ENCODE measurements at regions not wholly inside any gene's neighbourhood (a gene's known extent, or its start where the extent isn't known, plus 50 kb on each side); places are given as distances from the start of the nearest gene placed in this dataset.
"Not testable (repeated sequence)": the region's sequence is repeated elsewhere in the genome, so short reads cannot be mapped to it uniquely, and the experiment has no call there.

- TF ChIP-seq, protein P1, sequence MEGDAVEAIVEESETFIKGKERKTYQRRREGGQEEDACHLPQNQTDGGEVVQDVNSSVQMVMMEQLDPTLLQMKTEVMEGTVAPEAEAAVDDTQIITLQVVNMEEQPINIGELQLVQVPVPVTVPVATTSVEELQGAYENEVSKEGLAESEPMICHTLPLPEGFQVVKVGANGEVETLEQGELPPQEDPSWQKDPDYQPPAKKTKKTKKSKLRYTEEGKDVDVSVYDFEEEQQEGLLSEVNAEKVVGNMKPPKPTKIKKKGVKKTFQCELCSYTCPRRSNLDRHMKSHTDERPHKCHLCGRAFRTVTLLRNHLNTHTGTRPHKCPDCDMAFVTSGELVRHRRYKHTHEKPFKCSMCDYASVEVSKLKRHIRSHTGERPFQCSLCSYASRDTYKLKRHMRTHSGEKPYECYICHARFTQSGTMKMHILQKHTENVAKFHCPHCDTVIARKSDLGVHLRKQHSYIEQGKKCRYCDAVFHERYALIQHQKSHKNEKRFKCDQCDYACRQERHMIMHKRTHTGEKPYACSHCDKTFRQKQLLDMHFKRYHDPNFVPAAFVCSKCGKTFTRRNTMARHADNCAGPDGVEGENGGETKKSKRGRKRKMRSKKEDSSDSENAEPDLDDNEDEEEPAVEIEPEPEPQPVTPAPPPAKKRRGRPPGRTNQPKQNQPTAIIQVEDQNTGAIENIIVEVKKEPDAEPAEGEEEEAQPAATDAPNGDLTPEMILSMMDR (IDR thresholded peaks at IDR 0.05) = not testable (repeated sequence)
- not testable (repeated sequence) for TF ChIP-seq POLR2A (IDR thresholded peaks at IDR 0.05; ENCODE audit: low read length); EHMT2 (IDR thresholded peaks at IDR 0.05; ENCODE audit: low read depth); USF2 (IDR thresholded peaks at IDR 0.05); RAD21 (conservative IDR thresholded peaks at IDR 0.05 in 1 of 2, IDR thresholded peaks at IDR 0.05 in 1 of 2); ZNF302 (CRISPR knock-in tag; IDR thresholded peaks at IDR 0.05); EHF (CRISPR knock-in tag; IDR thresholded peaks at IDR 0.05); ESRRA (IDR thresholded peaks at IDR 0.05; ENCODE audit: borderline replicate concordance, low read length); MAZ (IDR thresholded peaks at IDR 0.05; ENCODE audit: borderline replicate concordance, low read depth, low read length); KDM1A (IDR thresholded peaks at IDR 0.05; ENCODE audit: low read depth); MYC (IDR thresholded peaks at IDR 0.05; ENCODE audit: borderline replicate concordance, low read length)
- TF ChIP-seq, protein P2, sequence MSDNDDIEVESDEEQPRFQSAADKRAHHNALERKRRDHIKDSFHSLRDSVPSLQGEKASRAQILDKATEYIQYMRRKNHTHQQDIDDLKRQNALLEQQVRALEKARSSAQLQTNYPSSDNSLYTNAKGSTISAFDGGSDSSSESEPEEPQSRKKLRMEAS (IDR thresholded peaks at IDR 0.05) = not testable (repeated sequence)
- TF ChIP-seq, protein P3, sequence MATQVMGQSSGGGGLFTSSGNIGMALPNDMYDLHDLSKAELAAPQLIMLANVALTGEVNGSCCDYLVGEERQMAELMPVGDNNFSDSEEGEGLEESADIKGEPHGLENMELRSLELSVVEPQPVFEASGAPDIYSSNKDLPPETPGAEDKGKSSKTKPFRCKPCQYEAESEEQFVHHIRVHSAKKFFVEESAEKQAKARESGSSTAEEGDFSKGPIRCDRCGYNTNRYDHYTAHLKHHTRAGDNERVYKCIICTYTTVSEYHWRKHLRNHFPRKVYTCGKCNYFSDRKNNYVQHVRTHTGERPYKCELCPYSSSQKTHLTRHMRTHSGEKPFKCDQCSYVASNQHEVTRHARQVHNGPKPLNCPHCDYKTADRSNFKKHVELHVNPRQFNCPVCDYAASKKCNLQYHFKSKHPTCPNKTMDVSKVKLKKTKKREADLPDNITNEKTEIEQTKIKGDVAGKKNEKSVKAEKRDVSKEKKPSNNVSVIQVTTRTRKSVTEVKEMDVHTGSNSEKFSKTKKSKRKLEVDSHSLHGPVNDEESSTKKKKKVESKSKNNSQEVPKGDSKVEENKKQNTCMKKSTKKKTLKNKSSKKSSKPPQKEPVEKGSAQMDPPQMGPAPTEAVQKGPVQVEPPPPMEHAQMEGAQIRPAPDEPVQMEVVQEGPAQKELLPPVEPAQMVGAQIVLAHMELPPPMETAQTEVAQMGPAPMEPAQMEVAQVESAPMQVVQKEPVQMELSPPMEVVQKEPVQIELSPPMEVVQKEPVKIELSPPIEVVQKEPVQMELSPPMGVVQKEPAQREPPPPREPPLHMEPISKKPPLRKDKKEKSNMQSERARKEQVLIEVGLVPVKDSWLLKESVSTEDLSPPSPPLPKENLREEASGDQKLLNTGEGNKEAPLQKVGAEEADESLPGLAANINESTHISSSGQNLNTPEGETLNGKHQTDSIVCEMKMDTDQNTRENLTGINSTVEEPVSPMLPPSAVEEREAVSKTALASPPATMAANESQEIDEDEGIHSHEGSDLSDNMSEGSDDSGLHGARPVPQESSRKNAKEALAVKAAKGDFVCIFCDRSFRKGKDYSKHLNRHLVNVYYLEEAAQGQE (IDR thresholded peaks at IDR 0.05) = not testable (repeated sequence)
- TF ChIP-seq, protein P4, sequence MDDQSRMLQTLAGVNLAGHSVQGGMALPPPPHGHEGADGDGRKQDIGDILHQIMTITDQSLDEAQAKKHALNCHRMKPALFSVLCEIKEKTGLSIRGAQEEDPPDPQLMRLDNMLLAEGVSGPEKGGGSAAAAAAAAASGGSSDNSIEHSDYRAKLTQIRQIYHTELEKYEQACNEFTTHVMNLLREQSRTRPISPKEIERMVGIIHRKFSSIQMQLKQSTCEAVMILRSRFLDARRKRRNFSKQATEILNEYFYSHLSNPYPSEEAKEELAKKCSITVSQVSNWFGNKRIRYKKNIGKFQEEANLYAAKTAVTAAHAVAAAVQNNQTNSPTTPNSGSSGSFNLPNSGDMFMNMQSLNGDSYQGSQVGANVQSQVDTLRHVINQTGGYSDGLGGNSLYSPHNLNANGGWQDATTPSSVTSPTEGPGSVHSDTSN (IDR thresholded peaks at IDR 0.05) = not testable (repeated sequence)
These were observed 612.3 kb downstream of the RAPGEF2 start for GRCh38 chr4:159715180-159715579.
